Mesendoderm (in vitro differentiated cells): ENCODE measurements at regions not wholly inside any gene's neighbourhood (a gene's known extent, or its start where the extent isn't known, plus 50 kb on each side); places are given as distances from the start of the nearest gene placed in this dataset.

Source experiments
- DNase-seq: peaks from one replicate; pipeline ENCODE4 v3.0.0; 2013
- H2AK5ac ChIP-seq: 2 replicates; pipeline ENCODE4 v1.6.1; 2013; ENCODE audit warnings: low read length, inconsistent platforms
- H2BK120ac ChIP-seq: 2 replicates; pipeline ENCODE4 v1.6.1; 2013; ENCODE audit warnings: low read depth, mild to moderate bottlenecking, low read length, moderate library complexity, mixed read lengths
- H2BK15ac ChIP-seq: replicated peaks from 2 replicates; pipeline ENCODE4 v1.6.1; 2013; ENCODE audit warnings: low read depth, mild to moderate bottlenecking, moderate library complexity
- H2BK5ac ChIP-seq: 2 replicates; pipeline ENCODE4 v1.6.1; 2013; ENCODE audit warnings: low read length, inconsistent platforms
- H3K18ac ChIP-seq: 2 replicates; pipeline ENCODE4 v1.6.1; 2013; ENCODE audit warnings: mild to moderate bottlenecking, low read length, mixed read lengths
- H3K23ac ChIP-seq: one replicate; pipeline ENCODE4 v1.6.1; 2013; ENCODE audit warnings: low read length
- H3K27ac ChIP-seq: 2 replicates; pipeline ENCODE4 v1.5.1; 2013; ENCODE audit warnings: low read depth, mild to moderate bottlenecking, inconsistent platforms, low read length, moderate library complexity
- H3K27me3 ChIP-seq: 2 replicates; pipeline ENCODE4 v1.6.1; 2013; ENCODE audit warnings: low read length, control low read depth, mild to moderate bottlenecking, inconsistent platforms; ENCODE audit not compliant: insufficient read depth, poor library complexity
- H3K36me3 ChIP-seq: 2 replicates; pipeline ENCODE4 v1.6.1; 2013; ENCODE audit warnings: low read length, inconsistent platforms; ENCODE audit not compliant: control insufficient read depth, insufficient read depth
- H3K4ac ChIP-seq: one replicate; pipeline ENCODE4 v1.6.1; 2013; ENCODE audit warnings: low read depth, mild to moderate bottlenecking, low read length, moderate library complexity
- H3K4me1 ChIP-seq: 2 replicates; pipeline ENCODE4 v1.6.1; 2013; ENCODE audit warnings: low read depth, low read length, inconsistent platforms; ENCODE audit not compliant: control insufficient read depth
- H3K4me2 ChIP-seq: 2 replicates; pipeline ENCODE4 v1.6.1; 2013; ENCODE audit warnings: low read length
- H3K4me3 ChIP-seq: 2 replicates; pipeline ENCODE4 v1.5.1; 2013; ENCODE audit warnings: mild to moderate bottlenecking, low read length
- H3K56ac ChIP-seq: one replicate; pipeline ENCODE4 v1.6.1; 2013; ENCODE audit warnings: low read length
- H3K79me1 ChIP-seq: 2 replicates; pipeline ENCODE4 v1.6.1; 2013; ENCODE audit warnings: low read length, inconsistent platforms
- H3K79me2 ChIP-seq: 2 replicates; pipeline ENCODE4 v1.6.1; 2013; ENCODE audit warnings: mild to moderate bottlenecking, low read length; ENCODE audit not compliant: control insufficient read depth, insufficient read depth
- H3K9ac ChIP-seq: 2 replicates; pipeline ENCODE4 v1.6.1; 2013; ENCODE audit warnings: low read length, inconsistent platforms
- H4K5ac ChIP-seq: one replicate; pipeline ENCODE4 v1.6.1; 2013; ENCODE audit warnings: low read length
- H4K8ac ChIP-seq: one replicate; pipeline ENCODE4 v1.6.1; 2013; ENCODE audit warnings: low read depth, mild to moderate bottlenecking, control low read depth, low read length, moderate library complexity
- WGBS: extraction: QIAGEN DNeasy Blood & Tissue Kit; methylation state at CpG from one replicate; pipeline ENCODE4 v1.1.7; 2013; ENCODE audit warnings: low lambda C conversion rate, missing lambda C conversion rate; ENCODE audit not compliant: insufficient coverage; ENCODE audit errors: extremely low coverage; 5-methylcytosine and 5-hydroxymethylcytosine counted together

DNA sequence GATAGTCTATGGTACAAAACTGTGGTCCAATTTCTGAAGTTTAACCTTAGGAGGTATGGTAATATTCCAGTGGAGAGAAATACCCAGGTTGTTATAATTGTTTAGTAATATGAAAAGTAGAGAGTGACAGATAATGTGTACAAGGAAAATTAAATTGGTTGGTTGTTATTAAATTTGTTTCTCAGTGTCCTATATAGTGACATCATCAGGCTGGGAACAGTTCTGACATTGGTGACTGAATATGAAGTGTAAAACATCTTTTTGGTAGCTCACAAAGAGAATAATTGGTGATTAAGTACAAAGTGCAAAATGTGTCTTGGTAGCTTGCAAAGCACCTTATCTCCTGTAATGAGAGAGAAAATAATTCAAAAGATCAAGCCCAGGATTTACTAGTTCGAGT, 1806.1 kb upstream of the CDH6 start:
- Histone ChIP-seq H4K5ac (no peak overlapping the region), H2BK15ac (no peak overlapping the region), H2AK5ac (no peak overlapping the region), H3K56ac (no peak overlapping the region), H2BK5ac (no peak overlapping the region), H2BK120ac (no peak overlapping the region), H3K23ac (no peak overlapping the region), H3K36me3 (no peaks in the 10 kb centered on the region), H3K4ac (no peak overlapping the region), H3K79me1 (no peaks in the 10 kb centered on the region), H3K27me3 (no peaks in the 10 kb centered on the region), H3K9ac (no peak overlapping the region), H3K18ac (no peak overlapping the region), H3K27ac (no peak overlapping the region), H3K4me1 (no peaks in the 10 kb centered on the region), H3K4me2 (no peak overlapping the region), H3K4me3 (no peak overlapping the region), H3K79me2 (no peaks in the 10 kb centered on the region), H4K8ac (no peak overlapping the region)
- no CpG with 5 or more reads among the region's 1 CpG for WGBS
- DNase-seq: no peak

GRCh38 chr5:29382780-29383179, 1810.7 kb upstream of the CDH6 start:
- H3K36me3 ChIP-seq: no peaks in the 10 kb centered on the region
- H3K27ac ChIP-seq: no peak overlapping the region
- WGBS: no CpG with 5 or more reads among the region's 4 CpGs
- H2BK120ac ChIP-seq: no peak overlapping the region
- no peaks in the 10 kb centered on the region for H3K79me2 ChIP-seq
- no peak overlapping the region for H3K4me3 ChIP-seq
- H3K79me1 ChIP-seq: no peaks in the 10 kb centered on the region
- H3K27me3 ChIP-seq: no peaks in the 10 kb centered on the region
- H3K23ac ChIP-seq: no peak overlapping the region
- H4K8ac ChIP-seq: no peak overlapping the region
- no peak overlapping the region for H3K4ac ChIP-seq
- no peak overlapping the region for H2BK5ac ChIP-seq
- H3K4me2 ChIP-seq: no peak overlapping the region
- H2AK5ac ChIP-seq: no peak overlapping the region
- DNase-seq: no peak
- no peak overlapping the region for H3K18ac ChIP-seq
- H3K9ac ChIP-seq: no peak overlapping the region
- no peaks in the 10 kb centered on the region for H3K4me1 ChIP-seq
- no peak overlapping the region for H3K56ac ChIP-seq
- no peak overlapping the region for H2BK15ac ChIP-seq
- H4K5ac ChIP-seq: no peak overlapping the region

DNA sequence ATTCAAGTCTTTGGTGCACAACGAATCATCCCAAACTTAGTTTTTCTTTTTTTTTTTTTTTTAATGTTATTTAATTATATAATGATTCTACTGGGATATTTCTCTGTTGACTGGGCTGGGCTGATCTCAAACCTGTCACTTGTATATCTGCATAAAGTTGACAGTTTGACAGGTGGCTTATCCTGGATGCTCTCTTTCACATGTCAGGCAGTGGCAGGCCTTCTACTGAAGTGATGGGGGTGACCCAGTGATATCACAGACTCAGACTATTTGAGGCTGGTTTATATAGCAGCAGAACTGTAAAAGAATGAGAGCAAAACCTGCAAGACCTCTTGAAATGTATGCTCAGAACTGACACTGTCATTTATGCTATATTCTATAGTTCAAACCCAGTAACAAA, 1813.5 kb upstream of the CDH6 start:
- Histone ChIP-seq H2BK15ac (no peak overlapping the region), H3K4ac (no peak overlapping the region), H2AK5ac (no peak overlapping the region), H3K4me3 (no peak overlapping the region), H3K23ac (no peak overlapping the region), H3K79me1 (no peaks in the 10 kb centered on the region), H2BK5ac (no peak overlapping the region), H3K36me3 (no peaks in the 10 kb centered on the region), H3K4me1 (no peaks in the 10 kb centered on the region), H3K79me2 (no peaks in the 10 kb centered on the region), H3K18ac (no peak overlapping the region), H4K5ac (no peak overlapping the region), H3K27ac (no peak overlapping the region), H3K27me3 (no peaks in the 10 kb centered on the region), H2BK120ac (no peak overlapping the region), H3K9ac (no peak overlapping the region), H4K8ac (no peak overlapping the region), H3K56ac (no peak overlapping the region), H3K4me2 (no peak overlapping the region)
- DNase-seq: no peak
- no CpG with 5 or more reads among the region's 1 CpG for WGBS

- no CpG with 5 or more reads among the region's 5 CpGs for WGBS
- Histone ChIP-seq H3K36me3 (no peaks in the 10 kb centered on the region), H3K18ac (no peak overlapping the region), H2BK120ac (no peak overlapping the region), H3K79me1 (no peaks in the 10 kb centered on the region), H4K5ac (no peak overlapping the region), H2BK15ac (no peak overlapping the region), H3K27me3 (no peaks in the 10 kb centered on the region), H3K4me3 (no peak overlapping the region), H3K4me2 (no peak overlapping the region), H4K8ac (no peak overlapping the region), H3K27ac (no peak overlapping the region), H3K9ac (no peak overlapping the region), H3K56ac (no peak overlapping the region), H3K23ac (no peak overlapping the region), H3K4me1 (no peaks in the 10 kb centered on the region), H2BK5ac (no peak overlapping the region), H3K79me2 (no peaks in the 10 kb centered on the region), H3K4ac (no peak overlapping the region), H2AK5ac (no peak overlapping the region)
- no peak for DNase-seq
Measured at GRCh38 chr5:29379619-29380018, 1813.9 kb upstream of the CDH6 start.

GRCh38 chr5:29378104-29378503, 1815.4 kb upstream of the CDH6 start:
- H3K27me3 ChIP-seq: no peaks in the 10 kb centered on the region
- H3K4me2 ChIP-seq: no peak overlapping the region
- H3K36me3 ChIP-seq: no peaks in the 10 kb centered on the region
- no peak overlapping the region for H3K56ac ChIP-seq
- H3K4me3 ChIP-seq: no peak overlapping the region
- H3K18ac ChIP-seq: no peak overlapping the region
- no peak overlapping the region for H3K23ac ChIP-seq
- no peak overlapping the region for H4K5ac ChIP-seq
- no CpG with 5 or more reads among the region's 5 CpGs for WGBS
- no peak overlapping the region for H2BK15ac ChIP-seq
- H3K27ac ChIP-seq: no peak overlapping the region
- H3K79me1 ChIP-seq: no peaks in the 10 kb centered on the region
- no peak overlapping the region for H3K4ac ChIP-seq
- H2AK5ac ChIP-seq: no peak overlapping the region
- no peak overlapping the region for H3K9ac ChIP-seq
- no peak overlapping the region for H2BK5ac ChIP-seq
- H3K4me1 ChIP-seq: no peaks in the 10 kb centered on the region
- no peak overlapping the region for H4K8ac ChIP-seq
- H3K79me2 ChIP-seq: no peaks in the 10 kb centered on the region
- no peak overlapping the region for H2BK120ac ChIP-seq
- DNase-seq: no peak

DNA sequence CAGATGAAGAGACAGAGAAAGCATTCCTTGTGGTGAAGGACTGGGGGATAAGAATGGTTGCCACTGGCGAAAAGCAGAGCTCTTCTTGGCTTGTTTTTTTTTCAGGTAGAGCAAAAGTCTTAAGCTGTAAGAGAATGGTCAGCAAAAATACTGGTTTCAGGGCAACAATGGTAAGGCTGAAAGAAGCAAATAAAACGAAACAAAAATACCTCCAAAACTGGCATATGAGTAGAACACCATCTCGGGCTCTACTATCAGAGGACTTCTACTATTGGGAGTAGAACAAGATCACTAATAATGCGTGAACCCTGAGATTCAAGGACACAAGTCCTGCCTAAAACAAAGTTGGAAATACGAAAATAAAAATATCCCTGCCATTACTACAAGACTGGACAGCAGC, 1823.2 kb upstream of the CDH6 start:
- no CpG with 5 or more reads among the region's 5 CpGs for WGBS
- Histone ChIP-seq H3K23ac (no peak overlapping the region), H2AK5ac (no peak overlapping the region), H4K8ac (no peak overlapping the region), H3K4me3 (no peak overlapping the region), H3K79me1 (no peaks in the 10 kb centered on the region), H3K4ac (no peak overlapping the region), H2BK15ac (no peak overlapping the region), H3K4me1 (no peaks in the 10 kb centered on the region), H2BK5ac (no peak overlapping the region), H2BK120ac (no peak overlapping the region), H3K4me2 (no peak overlapping the region), H3K18ac (no peak overlapping the region), H4K5ac (no peak overlapping the region), H3K27ac (no peak overlapping the region), H3K36me3 (no peaks in the 10 kb centered on the region), H3K56ac (no peak overlapping the region), H3K9ac (no peak overlapping the region), H3K27me3 (no peaks in the 10 kb centered on the region), H3K79me2 (no peaks in the 10 kb centered on the region)
- no peak for DNase-seq
